ENCODE measurements at regions not wholly inside any gene's neighbourhood (a gene's known extent, or its start where the extent isn't known, plus 50 kb on each side); places are given as distances from the start of the nearest gene placed in this dataset.

DNA sequence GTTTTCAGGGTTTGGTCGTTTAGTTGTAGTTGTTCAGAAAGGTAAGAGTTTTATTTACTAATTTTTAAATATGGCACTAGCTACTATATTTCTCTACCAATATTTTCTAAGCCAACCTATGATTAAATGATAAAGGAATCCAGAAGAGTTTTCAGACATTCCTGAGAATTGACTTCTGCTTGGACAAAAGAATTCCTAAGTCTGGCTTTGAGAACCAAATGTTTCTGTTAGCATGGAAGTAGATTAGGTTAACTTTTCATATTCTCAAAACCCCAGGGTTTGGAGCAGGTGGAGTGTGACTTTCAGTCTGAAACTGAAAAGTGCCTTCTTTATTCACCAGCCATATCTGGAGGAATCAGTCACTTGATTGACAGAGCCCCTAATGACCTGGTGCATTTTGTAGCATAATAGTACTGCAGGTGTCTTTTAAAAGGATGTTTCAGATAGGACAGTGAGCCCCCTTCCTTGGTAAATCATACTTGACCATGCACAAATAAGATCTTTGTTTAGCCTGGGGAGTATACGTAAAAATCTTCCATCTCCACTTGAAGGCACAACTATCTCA lies 457.0 kb upstream of the ZNF462 start:
- H2AFZ ChIP-seq (ENCODE audit: low read length), result no peak overlapping the region
- no peaks in the 10 kb centered on the region for H3K4me1 ChIP-seq (ENCODE audit: low read length)
- H3K9me2 ChIP-seq (replicated peaks; ENCODE audit: insufficient read depth, low read length), result no peaks in the 10 kb centered on the region
- DNase-seq, result no peak
- no peaks in the 10 kb centered on the region for H3F3A ChIP-seq (ENCODE audit: insufficient read depth, low read length)
- H3K9me3 ChIP-seq (replicated peaks; ENCODE audit: insufficient read depth, low read length), result no peaks in the 10 kb centered on the region
- no peaks in the 10 kb centered on the region for H3K36me3 ChIP-seq (replicated peaks; ENCODE audit: insufficient read depth, low read length)
- H4K20me1 ChIP-seq (ENCODE audit: insufficient read depth, low read length), result no peaks in the 10 kb centered on the region
- no peaks in the 10 kb centered on the region for H3K79me2 ChIP-seq (ENCODE audit: low read length)
- no peak overlapping the region for H3K4me3 ChIP-seq (ENCODE audit: low read length)
- TF ChIP-seq, protein P1, sequence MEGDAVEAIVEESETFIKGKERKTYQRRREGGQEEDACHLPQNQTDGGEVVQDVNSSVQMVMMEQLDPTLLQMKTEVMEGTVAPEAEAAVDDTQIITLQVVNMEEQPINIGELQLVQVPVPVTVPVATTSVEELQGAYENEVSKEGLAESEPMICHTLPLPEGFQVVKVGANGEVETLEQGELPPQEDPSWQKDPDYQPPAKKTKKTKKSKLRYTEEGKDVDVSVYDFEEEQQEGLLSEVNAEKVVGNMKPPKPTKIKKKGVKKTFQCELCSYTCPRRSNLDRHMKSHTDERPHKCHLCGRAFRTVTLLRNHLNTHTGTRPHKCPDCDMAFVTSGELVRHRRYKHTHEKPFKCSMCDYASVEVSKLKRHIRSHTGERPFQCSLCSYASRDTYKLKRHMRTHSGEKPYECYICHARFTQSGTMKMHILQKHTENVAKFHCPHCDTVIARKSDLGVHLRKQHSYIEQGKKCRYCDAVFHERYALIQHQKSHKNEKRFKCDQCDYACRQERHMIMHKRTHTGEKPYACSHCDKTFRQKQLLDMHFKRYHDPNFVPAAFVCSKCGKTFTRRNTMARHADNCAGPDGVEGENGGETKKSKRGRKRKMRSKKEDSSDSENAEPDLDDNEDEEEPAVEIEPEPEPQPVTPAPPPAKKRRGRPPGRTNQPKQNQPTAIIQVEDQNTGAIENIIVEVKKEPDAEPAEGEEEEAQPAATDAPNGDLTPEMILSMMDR (IDR thresholded peaks at IDR 0.05; ENCODE audit: low read length), result no peak
- TF ChIP-seq EZH2 (optimal IDR thresholded peaks at IDR 0.05; ENCODE audit: low read depth, low read length) (no peak), EZH2phosphoT487 (IDR thresholded peaks at IDR 0.05; ENCODE audit: low read length) (no peak)
- no peak overlapping the region for H3K4me2 ChIP-seq (ENCODE audit: low read depth, low read length)
- H3K27ac ChIP-seq (ENCODE audit: low read length), result no peak overlapping the region
- H3K9ac ChIP-seq (ENCODE audit: low read length), result no peak overlapping the region
- no peaks in the 10 kb centered on the region for H3K27me3 ChIP-seq (replicated peaks; ENCODE audit: insufficient read depth, low read length)

DNA sequence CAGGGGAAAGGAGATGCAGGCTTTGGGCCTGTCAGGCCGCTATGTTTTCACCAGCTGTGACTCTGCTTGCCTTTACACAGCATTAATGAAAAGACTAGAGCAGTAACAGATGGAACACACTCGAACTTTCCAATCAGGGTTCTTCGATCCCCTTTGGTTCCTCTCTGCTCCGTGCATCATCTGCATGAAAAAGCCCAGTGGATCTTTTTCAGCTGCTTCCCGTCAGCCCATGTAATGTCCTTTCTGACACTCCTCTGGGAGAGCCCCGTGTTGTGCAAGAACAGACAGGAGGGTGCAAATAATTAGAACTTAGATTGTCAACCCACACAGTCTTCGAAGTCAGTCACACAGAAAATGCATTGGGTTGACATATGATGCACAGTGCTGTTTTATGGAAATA lies 448.9 kb upstream of the ZNF462 start:
- Histone ChIP-seq H2AFZ (ENCODE audit: low read length) (no peak overlapping the region), H3K27me3 (replicated peaks; ENCODE audit: insufficient read depth, low read length) (no peaks in the 10 kb centered on the region)

DNA sequence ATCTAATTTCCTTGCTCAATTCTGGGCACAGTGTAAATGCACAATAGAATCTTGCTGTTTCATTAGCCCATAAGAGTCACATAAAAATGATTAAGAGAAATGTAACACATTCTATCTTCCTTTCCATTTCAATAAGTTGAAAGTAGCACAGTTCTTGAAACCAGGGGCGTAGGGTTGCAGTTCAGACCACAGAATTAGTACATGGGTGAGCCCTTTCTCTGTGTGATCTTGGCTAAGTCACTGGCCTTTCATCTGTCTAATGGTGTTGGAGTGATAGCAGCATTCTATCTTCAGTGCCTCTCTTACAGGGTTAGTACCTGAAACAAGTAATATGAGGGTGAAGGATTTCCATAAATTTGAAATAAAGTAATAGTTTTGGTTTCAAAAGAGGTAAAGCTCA lies 445.3 kb upstream of the ZNF462 start:
- no peak for DNase-seq
- Histone ChIP-seq H3K79me2 (ENCODE audit: low read length) (no peaks in the 10 kb centered on the region), H3K9me2 (replicated peaks; ENCODE audit: insufficient read depth, low read length) (no peaks in the 10 kb centered on the region), H3K9me3 (replicated peaks; ENCODE audit: insufficient read depth, low read length) (no peaks in the 10 kb centered on the region), H3K4me3 (ENCODE audit: low read length) (no peak overlapping the region), H3F3A (ENCODE audit: insufficient read depth, low read length) (no peaks in the 10 kb centered on the region), H3K27me3 (replicated peaks; ENCODE audit: insufficient read depth, low read length) (no peaks in the 10 kb centered on the region), H2AFZ (ENCODE audit: low read length) (no peak overlapping the region), H3K27ac (ENCODE audit: low read length) (no peak overlapping the region), H3K9ac (ENCODE audit: low read length) (no peak overlapping the region), H3K4me2 (ENCODE audit: low read depth, low read length) (no peak overlapping the region), H4K20me1 (ENCODE audit: insufficient read depth, low read length) (no peaks in the 10 kb centered on the region), H3K4me1 (ENCODE audit: low read length) (no peaks in the 10 kb centered on the region), H3K36me3 (replicated peaks; ENCODE audit: insufficient read depth, low read length) (no peaks in the 10 kb centered on the region)
- TF ChIP-seq EZH2 (optimal IDR thresholded peaks at IDR 0.05; ENCODE audit: low read depth, low read length), result no peak
- no peak for TF ChIP-seq EZH2phosphoT487 (IDR thresholded peaks at IDR 0.05; ENCODE audit: low read length)
- TF ChIP-seq, protein P1 (IDR thresholded peaks at IDR 0.05; ENCODE audit: low read length), result no peak

More for the DNA sequence above, 448.9 kb upstream of the ZNF462 start:
- Histone ChIP-seq H3K9me3 (replicated peaks; ENCODE audit: insufficient read depth, low read length) (no peaks in the 10 kb centered on the region), H3K9ac (ENCODE audit: low read length) (no peak overlapping the region), H3K9me2 (replicated peaks; ENCODE audit: insufficient read depth, low read length) (no peaks in the 10 kb centered on the region), H3K36me3 (replicated peaks; ENCODE audit: insufficient read depth, low read length) (no peaks in the 10 kb centered on the region), H3K4me1 (ENCODE audit: low read length) (no peaks in the 10 kb centered on the region), H3F3A (ENCODE audit: insufficient read depth, low read length) (no peaks in the 10 kb centered on the region), H3K4me3 (ENCODE audit: low read length) (no peak overlapping the region), H4K20me1 (ENCODE audit: insufficient read depth, low read length) (no peaks in the 10 kb centered on the region), H3K4me2 (ENCODE audit: low read depth, low read length) (no peak overlapping the region), H3K27ac (ENCODE audit: low read length) (no peak overlapping the region), H3K79me2 (ENCODE audit: low read length) (no peaks in the 10 kb centered on the region)
- TF ChIP-seq EZH2phosphoT487 (IDR thresholded peaks at IDR 0.05; ENCODE audit: low read length), result no peak
- TF ChIP-seq, protein P1 (IDR thresholded peaks at IDR 0.05; ENCODE audit: low read length), result no peak
- TF ChIP-seq EZH2 (optimal IDR thresholded peaks at IDR 0.05; ENCODE audit: low read depth, low read length), result no peak
- no peak for DNase-seq

Measured in MM.1S (cell line).